ENCODE measurements at regions not wholly inside any gene's neighbourhood (a gene's known extent, or its start where the extent isn't known, plus 50 kb on each side); places are given as distances from the start of the nearest gene placed in this dataset.

DNA sequence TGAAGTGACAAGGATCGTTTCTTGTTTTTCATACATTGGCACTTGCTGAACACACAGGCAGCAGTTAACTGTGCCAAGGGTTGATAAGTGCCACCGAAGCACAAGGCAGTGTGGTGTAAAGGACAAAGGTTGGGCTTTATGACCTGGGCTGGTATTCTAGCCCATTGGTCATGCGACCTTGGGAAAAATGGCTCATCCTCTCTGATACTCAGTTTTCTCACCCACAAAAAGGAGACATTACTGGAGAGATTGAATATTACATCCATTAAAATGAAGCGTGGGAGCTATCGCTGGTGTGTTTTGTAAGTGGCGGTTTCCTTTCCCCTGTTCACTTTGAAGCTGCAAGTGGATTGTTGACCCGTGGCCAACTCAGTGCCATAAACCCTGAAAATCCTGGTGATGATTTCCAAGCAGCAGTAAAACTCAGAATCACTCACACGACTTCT, 216.9 kb downstream of the HAPSTR1 start:
- no peak overlapping the region for H3K4me3 ChIP-seq (ENCODE audit: low read depth, low read length)
- H4K12ac ChIP-seq (ENCODE audit: low read depth, low read length) = no peak overlapping the region
- no peak for DNase-seq
- H2BK5ac ChIP-seq (ENCODE audit: low read depth, low read length, poor library complexity) = no peak overlapping the region
- no peak overlapping the region for H3K4me2 ChIP-seq (ENCODE audit: low read length)
- no peak overlapping the region for H3K18ac ChIP-seq (ENCODE audit: low read length)
- no peak overlapping the region for H3K9ac ChIP-seq (ENCODE audit: low read length)
- no peak overlapping the region for H4K91ac ChIP-seq (ENCODE audit: low read depth, low read length)
- no peak overlapping the region for H2BK120ac ChIP-seq (ENCODE audit: insufficient read depth, low read length, poor library complexity)
- no peak overlapping the region for H3K27ac ChIP-seq (ENCODE audit: low read depth, low read length)
- H3K9me3 ChIP-seq (ENCODE audit: insufficient read depth, low read depth, low read length) = peaks cover 3% of the 10 kb centered on the region
- H4K8ac ChIP-seq (ENCODE audit: low read depth, low read length) = no peak overlapping the region
- H3K27me3 ChIP-seq (ENCODE audit: insufficient read depth, low read length) = no peaks in the 10 kb centered on the region
- no peaks in the 10 kb centered on the region for H3K79me1 ChIP-seq (ENCODE audit: low read length)
- H2BK12ac ChIP-seq (ENCODE audit: low read length) = no peak overlapping the region
- no peak overlapping the region for H2AK5ac ChIP-seq (ENCODE audit: low read length)
- H3K4me1 ChIP-seq (ENCODE audit: control insufficient read depth in 1 of 2, insufficient read depth in 2 of 2, low read length in 2 of 2) = no peaks in the 10 kb centered on the region
- H2AFZ ChIP-seq (ENCODE audit: insufficient read depth, low read length, poor library complexity) = no peak overlapping the region
- no peaks in the 10 kb centered on the region for H3K36me3 ChIP-seq (ENCODE audit: control insufficient read depth in 1 of 2, insufficient read depth in 2 of 2, low read length in 2 of 2)
- H3K23ac ChIP-seq (ENCODE audit: low read length) = no peak overlapping the region
- no peaks in the 10 kb centered on the region for H3K79me2 ChIP-seq (ENCODE audit: control insufficient read depth, insufficient read depth, low read length, poor library complexity)
- H3K4ac ChIP-seq (ENCODE audit: low read depth, low read length) = no peak overlapping the region
- no peak overlapping the region for H3K14ac ChIP-seq (ENCODE audit: low read length)
- WGBS (ENCODE audit: extremely low coverage, insufficient coverage, insufficient read length) = no CpG with 5 or more reads among the region's 8 CpGs

DNA sequence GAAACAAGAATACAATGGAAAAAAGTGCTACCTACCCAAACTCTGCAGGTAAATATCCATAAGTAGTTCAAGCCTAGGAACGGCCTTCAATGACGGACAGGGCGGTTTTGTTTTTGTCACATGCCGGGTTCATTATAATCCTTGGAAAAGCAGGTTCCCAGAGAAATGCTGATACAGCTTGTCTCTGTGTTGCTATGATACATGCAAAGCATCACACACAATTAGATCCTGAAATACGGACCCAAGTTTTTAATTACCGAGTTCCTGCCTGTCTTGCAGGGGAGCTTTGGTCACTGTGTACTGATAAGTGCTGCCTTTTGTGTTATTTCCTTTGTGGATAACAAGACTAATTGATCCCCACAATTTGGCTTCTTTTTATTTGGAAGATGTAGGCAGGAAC, 217.4 kb downstream of the HAPSTR1 start:
- Histone ChIP-seq H3K23ac (ENCODE audit: low read length) (no peak overlapping the region), H2AK5ac (ENCODE audit: low read length) (no peak overlapping the region), H3K14ac (ENCODE audit: low read length) (no peak overlapping the region), H3K4me3 (ENCODE audit: low read depth, low read length) (no peak overlapping the region), H4K12ac (ENCODE audit: low read depth, low read length) (no peak overlapping the region), H3K27me3 (ENCODE audit: insufficient read depth, low read length) (no peaks in the 10 kb centered on the region), H4K8ac (ENCODE audit: low read depth, low read length) (no peak overlapping the region), H3K79me1 (ENCODE audit: low read length) (no peaks in the 10 kb centered on the region), H3K27ac (ENCODE audit: low read depth, low read length) (no peak overlapping the region), H2BK12ac (ENCODE audit: low read length) (no peak overlapping the region), H3K4ac (ENCODE audit: low read depth, low read length) (no peak overlapping the region), H3K9me3 (ENCODE audit: insufficient read depth, low read depth, low read length) (peaks cover 5% of the 10 kb centered on the region), H2BK5ac (ENCODE audit: low read depth, low read length, poor library complexity) (no peak overlapping the region), H3K36me3 (ENCODE audit: control insufficient read depth in 1 of 2, insufficient read depth in 2 of 2, low read length in 2 of 2) (no peaks in the 10 kb centered on the region), H2AFZ (ENCODE audit: insufficient read depth, low read length, poor library complexity) (no peak overlapping the region), H3K4me1 (ENCODE audit: control insufficient read depth in 1 of 2, insufficient read depth in 2 of 2, low read length in 2 of 2) (no peaks in the 10 kb centered on the region), H3K18ac (ENCODE audit: low read length) (no peak overlapping the region), H2BK120ac (ENCODE audit: insufficient read depth, low read length, poor library complexity) (no peak overlapping the region), H4K91ac (ENCODE audit: low read depth, low read length) (no peak overlapping the region), H3K4me2 (ENCODE audit: low read length) (no peak overlapping the region), H3K79me2 (ENCODE audit: control insufficient read depth, insufficient read depth, low read length, poor library complexity) (no peaks in the 10 kb centered on the region), H3K9ac (ENCODE audit: low read length) (no peak overlapping the region)
- WGBS (ENCODE audit: extremely low coverage, insufficient coverage, insufficient read length) = no CpG with 5 or more reads among the region's 6 CpGs
- DNase-seq = no peak

DNA sequence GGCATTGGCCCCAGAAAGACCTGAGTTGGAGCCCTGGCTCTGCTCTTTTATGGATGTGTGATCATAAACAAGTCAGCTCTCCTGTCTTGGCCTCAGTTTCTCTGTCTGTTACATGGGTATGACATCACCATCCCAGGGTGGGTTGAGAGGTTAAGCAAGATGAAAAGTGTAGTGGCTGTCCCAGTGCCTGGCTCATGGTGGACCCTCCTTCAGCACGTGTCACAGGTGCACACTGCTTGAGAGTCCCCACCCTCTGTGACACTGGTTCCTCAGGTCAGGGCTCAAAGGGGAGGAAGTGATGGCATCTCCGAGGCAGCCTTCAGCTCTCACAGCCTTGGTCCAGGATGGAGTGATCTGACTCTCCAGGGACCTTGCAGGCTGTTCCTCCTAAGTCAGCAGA, 218.4 kb downstream of the HAPSTR1 start:
- H3K79me1 ChIP-seq (ENCODE audit: low read length) = no peaks in the 10 kb centered on the region
- no peak overlapping the region for H3K4me3 ChIP-seq (ENCODE audit: low read depth, low read length)
- H2AFZ ChIP-seq (ENCODE audit: insufficient read depth, low read length, poor library complexity) = no peak overlapping the region
- no peaks in the 10 kb centered on the region for H3K79me2 ChIP-seq (ENCODE audit: control insufficient read depth, insufficient read depth, low read length, poor library complexity)
- H4K8ac ChIP-seq (ENCODE audit: low read depth, low read length) = no peak overlapping the region
- no peak overlapping the region for H3K9ac ChIP-seq (ENCODE audit: low read length)
- no peak for DNase-seq
- H4K91ac ChIP-seq (ENCODE audit: low read depth, low read length) = no peak overlapping the region
- no peak overlapping the region for H3K14ac ChIP-seq (ENCODE audit: low read length)
- no peaks in the 10 kb centered on the region for H3K4me1 ChIP-seq (ENCODE audit: control insufficient read depth in 1 of 2, insufficient read depth in 2 of 2, low read length in 2 of 2)
- no peak overlapping the region for H3K23ac ChIP-seq (ENCODE audit: low read length)
- no peak overlapping the region for H3K18ac ChIP-seq (ENCODE audit: low read length)
- WGBS (ENCODE audit: extremely low coverage, insufficient coverage, insufficient read length) = no CpG with 5 or more reads among the region's 2 CpGs
- no peak overlapping the region for H2AK5ac ChIP-seq (ENCODE audit: low read length)
- H2BK12ac ChIP-seq (ENCODE audit: low read length) = no peak overlapping the region
- no peak overlapping the region for H2BK120ac ChIP-seq (ENCODE audit: insufficient read depth, low read length, poor library complexity)
- no peaks in the 10 kb centered on the region for H3K27me3 ChIP-seq (ENCODE audit: insufficient read depth, low read length)
- no peak overlapping the region for H3K4ac ChIP-seq (ENCODE audit: low read depth, low read length)
- no peak overlapping the region for H3K27ac ChIP-seq (ENCODE audit: low read depth, low read length)
- H4K12ac ChIP-seq (ENCODE audit: low read depth, low read length) = no peak overlapping the region
- H3K36me3 ChIP-seq (ENCODE audit: control insufficient read depth in 1 of 2, insufficient read depth in 2 of 2, low read length in 2 of 2) = no peaks in the 10 kb centered on the region
- no peak overlapping the region for H3K4me2 ChIP-seq (ENCODE audit: low read length)
- no peak overlapping the region for H2BK5ac ChIP-seq (ENCODE audit: low read depth, low read length, poor library complexity)
- H3K9me3 ChIP-seq (ENCODE audit: insufficient read depth, low read depth, low read length) = peaks cover 8% of the 10 kb centered on the region

DNA sequence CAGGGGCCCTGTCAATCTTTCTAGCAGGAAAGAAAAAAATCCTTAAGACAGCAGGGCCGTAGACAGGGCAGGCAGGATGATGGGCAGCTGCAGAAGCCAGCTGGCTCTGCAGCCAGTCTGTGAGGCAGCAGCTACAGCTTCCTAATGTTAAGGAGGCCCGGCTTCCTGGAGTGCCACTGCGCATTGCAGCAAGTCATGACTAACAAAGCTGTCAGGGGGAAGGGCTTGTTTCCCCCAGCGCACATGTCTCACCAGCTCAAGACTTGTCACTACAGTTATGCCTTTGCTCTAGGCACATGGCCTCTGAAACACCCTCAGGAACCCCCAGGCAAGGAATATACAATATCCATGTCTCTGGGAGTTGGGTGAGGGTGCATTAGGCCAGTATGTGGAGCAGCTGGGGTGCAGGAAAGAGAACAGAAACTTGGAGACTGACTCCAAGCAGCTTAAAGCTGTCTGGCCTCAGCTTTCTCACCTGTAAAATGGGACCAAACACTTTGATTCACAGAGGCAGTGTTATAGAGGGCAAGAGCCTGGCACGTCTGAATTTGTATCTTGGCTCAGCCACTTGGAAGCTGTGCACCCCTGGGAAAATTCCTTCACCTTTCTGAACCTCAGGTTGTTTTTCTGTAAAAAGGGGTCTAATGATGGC, 220.0 kb downstream of the HAPSTR1 start:
- H3K4ac ChIP-seq (ENCODE audit: low read depth, low read length) = no peak overlapping the region
- no peak overlapping the region for H2BK12ac ChIP-seq (ENCODE audit: low read length)
- DNase-seq = no peak
- H4K12ac ChIP-seq (ENCODE audit: low read depth, low read length) = no peak overlapping the region
- no peaks in the 10 kb centered on the region for H3K79me2 ChIP-seq (ENCODE audit: control insufficient read depth, insufficient read depth, low read length, poor library complexity)
- no peak overlapping the region for H2AK5ac ChIP-seq (ENCODE audit: low read length)
- no peak overlapping the region for H2AFZ ChIP-seq (ENCODE audit: insufficient read depth, low read length, poor library complexity)
- no peaks in the 10 kb centered on the region for H3K4me1 ChIP-seq (ENCODE audit: control insufficient read depth in 1 of 2, insufficient read depth in 2 of 2, low read length in 2 of 2)
- H3K14ac ChIP-seq (ENCODE audit: low read length) = no peak overlapping the region
- peaks cover 8% of the 10 kb centered on the region for H3K9me3 ChIP-seq (ENCODE audit: insufficient read depth, low read depth, low read length)
- no peak overlapping the region for H3K9ac ChIP-seq (ENCODE audit: low read length)
- no peaks in the 10 kb centered on the region for H3K36me3 ChIP-seq (ENCODE audit: control insufficient read depth in 1 of 2, insufficient read depth in 2 of 2, low read length in 2 of 2)
- no CpG with 5 or more reads among the region's 5 CpGs for WGBS (ENCODE audit: extremely low coverage, insufficient coverage, insufficient read length)
- no peak overlapping the region for H3K27ac ChIP-seq (ENCODE audit: low read depth, low read length)
- H3K79me1 ChIP-seq (ENCODE audit: low read length) = no peaks in the 10 kb centered on the region
- H3K27me3 ChIP-seq (ENCODE audit: insufficient read depth, low read length) = no peaks in the 10 kb centered on the region
- no peak overlapping the region for H3K23ac ChIP-seq (ENCODE audit: low read length)
- H3K4me2 ChIP-seq (ENCODE audit: low read length) = no peak overlapping the region
- H4K91ac ChIP-seq (ENCODE audit: low read depth, low read length) = no peak overlapping the region
- H3K18ac ChIP-seq (ENCODE audit: low read length) = no peak overlapping the region
- H3K4me3 ChIP-seq (ENCODE audit: low read depth, low read length) = no peak overlapping the region
- no peak overlapping the region for H2BK5ac ChIP-seq (ENCODE audit: low read depth, low read length, poor library complexity)
- H2BK120ac ChIP-seq (ENCODE audit: insufficient read depth, low read length, poor library complexity) = no peak overlapping the region
- H4K8ac ChIP-seq (ENCODE audit: low read depth, low read length) = no peak overlapping the region
